HEK293T (cell line): ENCODE measurements at regions not wholly inside any gene's neighbourhood (a gene's known extent, or its start where the extent isn't known, plus 50 kb on each side); places are given as distances from the start of the nearest gene placed in this dataset.

Source experiments
- ELF4 ChIP-seq: fragments of 450-650 bp; IDR thresholded peaks from 2 replicates; pipeline ENCODE4 v1.6.1; 2017; ENCODE audit warnings: antibody characterized with exemption
- FOXA1 ChIP-seq: fragments of 450-650 bp; IDR thresholded peaks from 2 replicates; pipeline ENCODE4 v1.6.1; 2016; ENCODE audit warnings: mild to moderate bottlenecking
- FOXK2 ChIP-seq: fragments of 450-650 bp; IDR thresholded peaks from 2 replicates; pipeline ENCODE4 v1.6.1; 2016; ENCODE audit warnings: mild to moderate bottlenecking
- FOXM1 ChIP-seq: fragments of 450-650 bp; IDR thresholded peaks from 2 replicates; pipeline ENCODE4 v1.6.1; 2017; ENCODE audit warnings: mild to moderate bottlenecking, borderline replicate concordance
- SP1 ChIP-seq: fragments of 450-650 bp; IDR thresholded peaks from 2 replicates; pipeline ENCODE4 v1.6.1; 2017
- SUZ12 ChIP-seq: fragments of 450-650 bp; IDR thresholded peaks from 2 replicates; pipeline ENCODE4 v1.6.1; 2016; ENCODE audit warnings: mild to moderate bottlenecking

- TF ChIP-seq FOXA1 (no peak), FOXM1 (no peak), SP1 (no peak), FOXK2 (no peak), ELF4 (no peak), SUZ12 (no peak)
These were observed 401.3 kb upstream of the FAT3 start for GRCh38 chr11:91823252-91823830.
